ENCODE measurements at regions not wholly inside any gene's neighbourhood (a gene's known extent, or its start where the extent isn't known, plus 50 kb on each side); places are given as distances from the start of the nearest gene placed in this dataset.

- no peak for ATAC-seq (ENCODE audit: low read depth)
- Histone ChIP-seq H3K9me3 (ENCODE audit: control insufficient read depth, insufficient read depth, low read length) (no peaks in the 10 kb centered on the region), H2BK20ac (ENCODE audit: low read depth, low read length) (no peak overlapping the region), H3K4ac (ENCODE audit: low read depth, low read length) (no peak overlapping the region), H3K36me3 (ENCODE audit: control insufficient read depth, insufficient read depth, low read length) (no peaks in the 10 kb centered on the region), H2AK5ac (ENCODE audit: low read depth, low read length) (no peak overlapping the region), H3K4me2 (ENCODE audit: low read depth, low read length) (no peak overlapping the region), H3K79me1 (ENCODE audit: low read depth in 1 of 2, low read length in 2 of 2) (no peaks in the 10 kb centered on the region), H2AK9ac (replicated peaks; ENCODE audit: low read depth, low read length, poor library complexity) (no peak overlapping the region), H3K56ac (ENCODE audit: extremely low read depth, insufficient read depth, low read length) (no peak overlapping the region), H3K27ac (ENCODE audit: insufficient read depth, low read length) (no peak overlapping the region), H2BK5ac (ENCODE audit: low read depth, low read length, poor library complexity, severe bottlenecking) (no peak overlapping the region), H4K91ac (ENCODE audit: insufficient read depth, low read depth, low read length) (no peak overlapping the region), H3K4me3 (ENCODE audit: insufficient read depth, low read depth, low read length) (no peak overlapping the region), H4K8ac (ENCODE audit: low read depth in 2 of 2, low read length in 2 of 2) (no peak overlapping the region), H2BK15ac (ENCODE audit: low read depth, low read length) (no peak overlapping the region), H3K27me3 (ENCODE audit: control insufficient read depth, insufficient read depth, low read length) (no peaks in the 10 kb centered on the region), H3K9me1 (ENCODE audit: insufficient read depth, low read length) (no peaks in the 10 kb centered on the region), H4K5ac (ENCODE audit: low read depth, low read length) (no peak overlapping the region), H2AFZ (replicated peaks; ENCODE audit: low read length, poor library complexity) (no peak overlapping the region), H3K4me1 (ENCODE audit: control insufficient read depth, insufficient read depth, low read length) (no peaks in the 10 kb centered on the region), H3K18ac (ENCODE audit: low read depth, low read length) (no peak overlapping the region), H3K9ac (ENCODE audit: low read depth, low read length) (no peak overlapping the region), H3K23ac (ENCODE audit: low read depth, low read length) (no peak overlapping the region), H2BK120ac (ENCODE audit: low read depth, low read length) (no peak overlapping the region), H4K20me1 (ENCODE audit: insufficient read depth, low read length) (no peaks in the 10 kb centered on the region), H3K14ac (replicated peaks; ENCODE audit: low read depth, low read length) (no peak overlapping the region)
- dilution Hi-C loops (cut with HindIII; ENCODE audit: low sequenced_read_pairs, unreplicated experiment): no loop called here
- no CpG with 5 or more reads among the region's 5 CpGs for WGBS, 2 experiments (ENCODE audit: extremely low coverage in 2 of 2, insufficient read length in 1 of 2)
- BruUV-seq (replicated peaks): no TSS peak
- POLR2A ChIA-PET (ENCODE audit: unreplicated experiment): interaction anchor here (0.6 kb wide), 1 partner anchor 14 kb away, joined by 4 read pairs; no protein-coding TSS in a partner anchor
- CTCF ChIA-PET: no interaction called here
- DNase-seq: no peak
- TF ChIP-seq BHLHE40 (IDR thresholded peaks at IDR 0.05; ENCODE audit: low read depth, low read length) (no peak), RAD21 (IDR thresholded peaks at IDR 0.05; ENCODE audit: low read length) (no peak), CHD1 (IDR thresholded peaks at IDR 0.05; ENCODE audit: low read depth, low read length) (no peak), MAZ (IDR thresholded peaks at IDR 0.05; ENCODE audit: borderline replicate concordance, low read depth, low read length) (no peak), CTCF (conservative IDR thresholded peaks at IDR 0.05; ENCODE audit: low read depth, low read length) (no peak), SMC3 (IDR thresholded peaks at IDR 0.05; ENCODE audit: low read depth, low read length) (no peak), MXI1 (IDR thresholded peaks at IDR 0.05; ENCODE audit: borderline replicate concordance, low read depth, low read length) (no peak), ELK1 (IDR thresholded peaks at IDR 0.05; ENCODE audit: borderline replicate concordance, low read depth, low read length) (no peak), RFX5 (IDR thresholded peaks at IDR 0.05; ENCODE audit: low read depth, low read length) (no peak), MAFK (IDR thresholded peaks at IDR 0.05; ENCODE audit: low read depth, low read length) (no peak), FOS (IDR thresholded peaks at IDR 0.05; ENCODE audit: low read depth, low read length) (no peak), POLR2A (IDR thresholded peaks at IDR 0.05; ENCODE audit: low read depth, low read length) (no peak), NFE2L2 (IDR thresholded peaks at IDR 0.05; ENCODE audit: low read depth, low read length) (no peak), CEBPB (IDR thresholded peaks at IDR 0.05; ENCODE audit: low read depth, low read length) (no peak), RCOR1 (IDR thresholded peaks at IDR 0.05; ENCODE audit: insufficient replicate concordance, low read length) (no peak)
- TF ChIP-seq, protein P1, sequence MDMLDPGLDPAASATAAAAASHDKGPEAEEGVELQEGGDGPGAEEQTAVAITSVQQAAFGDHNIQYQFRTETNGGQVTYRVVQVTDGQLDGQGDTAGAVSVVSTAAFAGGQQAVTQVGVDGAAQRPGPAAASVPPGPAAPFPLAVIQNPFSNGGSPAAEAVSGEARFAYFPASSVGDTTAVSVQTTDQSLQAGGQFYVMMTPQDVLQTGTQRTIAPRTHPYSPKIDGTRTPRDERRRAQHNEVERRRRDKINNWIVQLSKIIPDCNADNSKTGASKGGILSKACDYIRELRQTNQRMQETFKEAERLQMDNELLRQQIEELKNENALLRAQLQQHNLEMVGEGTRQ (IDR thresholded peaks at IDR 0.05; ENCODE audit: low read depth, low read length): no peak
- intact Hi-C loops (cut with micrococcal nuclease): no loop called here
- in situ Hi-C loops (cut with MboI; ENCODE audit: low sequenced_read_pairs): no loop called here
Observed at GRCh38 chr10:9999627-10000026, 1018.0 kb upstream of the CELF2 start.

Data from IMR-90 (cell line).